Activated CD4-positive, alpha-beta T cell treated with anti-CD3 and anti-CD28 coated beads, Interleukin-2, amount 10 ng/mL, durations not matched to agents 24 days and 14 days (primary cell): ENCODE measurements at regions not wholly inside any gene's neighbourhood (a gene's known extent, or its start where the extent isn't known, plus 50 kb on each side); places are given as distances from the start of the nearest gene placed in this dataset.

ENCODE experiments used
- DNase-seq: peaks from one replicate; pipeline ENCODE4 v3.0.0; 2022
- H3K27ac Mint-ChIP-seq: one replicate; pipeline ENCODE4 v1.8.0; 2022; ENCODE audit warnings: mild to moderate bottlenecking, mixed read lengths
- H3K27me3 Mint-ChIP-seq: one replicate; pipeline ENCODE4 v1.8.0; 2022; ENCODE audit warnings: mixed read lengths
- H3K36me3 Mint-ChIP-seq: one replicate; pipeline ENCODE4 v1.8.0; 2022; ENCODE audit warnings: low read depth, mild to moderate bottlenecking, mixed read lengths
- H3K4me1 Mint-ChIP-seq: one replicate; pipeline ENCODE4 v1.8.0; 2021; ENCODE audit warnings: mixed read lengths
- H3K4me3 Mint-ChIP-seq: one replicate; pipeline ENCODE4 v1.8.0; 2022; ENCODE audit warnings: mild to moderate bottlenecking, moderate library complexity, mixed read lengths
- H3K9me3 Mint-ChIP-seq: one replicate; pipeline ENCODE4 v1.8.0; 2021; ENCODE audit warnings: mixed read lengths
- intact Hi-C: fragments of 100-400 bp; cut with micrococcal nuclease; formaldehyde crosslinking; loops from one replicate; pipeline ENCODE4 v1.15.1; 2023

- Mint-ChIP-seq H3K4me3 (peak overlapping the region; percentile 39), H3K27ac (no peak overlapping the region), H3K27me3 (peaks cover 17% of the 10 kb centered on the region), H3K9me3 (peaks cover 13% of the 10 kb centered on the region), H3K36me3 (no peaks in the 10 kb centered on the region), H3K4me1 (peaks cover 6% of the 10 kb centered on the region)
- intact Hi-C loops = no loop called here
- DNase-seq = no peak
Observed at GRCh38 chr14:88129306-88130056, 124.5 kb downstream of the GPR65 start.

DNA sequence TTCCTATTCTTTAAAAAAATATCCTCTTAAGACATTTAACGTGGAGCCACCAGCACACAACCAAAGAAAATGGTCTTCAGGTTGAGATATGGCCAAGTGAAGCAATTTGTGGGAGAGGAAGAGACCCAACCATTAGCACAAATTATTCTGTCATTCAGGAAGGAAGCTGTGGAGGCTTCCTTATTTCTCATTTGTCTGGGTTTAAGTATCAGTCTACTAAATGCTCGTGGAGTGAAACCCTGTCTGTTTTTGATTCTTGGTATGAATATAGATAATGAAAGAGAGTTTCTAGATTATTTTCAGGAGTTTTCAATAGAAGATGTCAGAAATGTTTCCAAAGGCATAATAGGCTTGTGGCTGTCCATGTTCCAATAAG lies 125.1 kb downstream of the GPR65 start:
- Mint-ChIP-seq H3K27ac (no peak overlapping the region), H3K27me3 (peaks cover 17% of the 10 kb centered on the region), H3K36me3 (no peaks in the 10 kb centered on the region), H3K4me1 (peaks cover 6% of the 10 kb centered on the region), H3K4me3 (peak overlapping the region; percentile 39), H3K9me3 (peaks cover 13% of the 10 kb centered on the region)
- intact Hi-C loops = no loop called here
- DNase-seq = no peak
